COLO668 (cell line): ENCODE measurements at regions not wholly inside any gene's neighbourhood (a gene's known extent, or its start where the extent isn't known, plus 50 kb on each side); places are given as distances from the start of the nearest gene placed in this dataset.
"Not testable (repeated sequence)": the region's sequence is repeated elsewhere in the genome, so short reads cannot be mapped to it uniquely, and the experiment has no call there.

ENCODE experiments used
- DNase-seq: peaks from one replicate; lab custom pipeline; 2025; ENCODE audit not compliant: unreplicated experiment; lab: John Stamatoyannopoulos, UW

DNA sequence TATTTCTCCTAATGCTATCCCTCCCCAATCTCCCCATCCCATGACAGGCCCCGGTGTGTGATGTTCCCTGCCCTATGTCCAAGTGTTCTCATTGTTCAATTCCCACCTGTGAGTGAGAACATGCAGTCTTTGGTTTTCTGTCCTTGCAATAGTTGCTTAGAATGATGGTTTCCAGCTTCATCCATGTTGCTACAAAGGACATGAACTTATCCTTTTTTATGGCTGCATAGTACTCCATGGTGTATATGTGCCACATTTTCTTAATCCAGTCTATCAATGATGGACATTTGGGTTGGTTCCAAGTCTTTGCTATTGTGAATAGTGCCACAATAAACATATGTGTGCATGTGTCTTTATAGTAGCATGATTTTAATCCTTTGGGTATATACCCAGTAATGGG is 51.3 kb upstream of the RIOK2 start:
- not testable (repeated sequence) for DNase-seq

DNA sequence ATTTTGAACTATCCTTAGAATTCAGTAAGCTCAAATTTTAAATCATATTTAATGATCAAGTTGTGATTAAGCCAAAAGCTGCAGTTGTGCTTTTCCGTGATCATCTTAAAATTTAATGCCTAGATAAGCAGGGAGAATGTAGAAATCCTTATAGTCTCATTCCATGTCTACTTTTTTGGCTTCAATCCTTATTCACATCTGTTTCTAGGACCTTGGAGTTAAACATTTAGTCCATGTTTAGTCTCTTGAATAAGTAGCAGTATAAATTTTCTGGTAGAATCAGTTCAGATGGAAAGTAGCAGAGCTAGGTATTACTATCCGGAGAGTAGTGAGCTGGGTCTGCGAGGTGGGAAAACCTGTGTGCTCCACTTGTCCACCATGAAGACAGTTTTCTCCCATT is 59.3 kb upstream of the RIOK2 start:
- no peak for DNase-seq

DNA sequence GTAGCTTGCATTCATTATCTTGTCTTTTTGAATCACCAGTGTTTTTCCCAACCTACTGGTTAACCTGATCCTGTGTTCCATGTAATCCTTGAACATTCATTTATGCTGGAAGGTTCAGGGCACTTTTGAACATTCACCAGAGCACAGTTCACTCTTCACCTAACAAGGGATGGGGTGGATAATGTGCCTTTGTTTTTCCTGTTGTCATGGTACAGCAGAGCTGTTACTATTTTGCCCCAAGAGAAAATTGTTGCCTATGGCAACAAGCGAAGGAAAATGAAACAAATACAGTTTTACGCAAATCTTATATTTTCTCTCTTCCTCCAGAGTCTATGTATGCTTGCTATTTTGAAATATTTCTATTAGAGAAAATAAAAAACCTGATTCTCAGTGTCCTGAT is 60.3 kb upstream of the RIOK2 start:
- DNase-seq = no peak

DNA sequence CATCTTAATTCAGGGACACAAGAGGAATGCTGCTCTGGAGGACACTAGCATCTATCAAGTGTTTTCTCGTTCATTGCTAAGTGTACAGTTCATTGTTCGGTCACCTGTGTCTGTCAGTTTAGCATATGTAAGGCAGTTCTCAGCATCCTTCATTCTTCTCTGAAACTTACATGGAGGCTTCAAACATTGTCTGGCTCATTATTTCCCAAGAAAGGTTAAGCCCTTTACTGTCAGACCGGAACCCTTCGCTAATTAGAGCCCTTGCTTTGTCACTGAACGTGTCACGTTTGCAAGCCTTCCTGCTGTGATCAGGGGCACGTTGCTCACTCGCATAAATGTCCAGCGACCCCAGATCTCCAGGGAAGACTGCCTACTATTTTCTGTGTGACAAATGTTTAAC is 62.3 kb upstream of the RIOK2 start:
- no peak for DNase-seq

DNA sequence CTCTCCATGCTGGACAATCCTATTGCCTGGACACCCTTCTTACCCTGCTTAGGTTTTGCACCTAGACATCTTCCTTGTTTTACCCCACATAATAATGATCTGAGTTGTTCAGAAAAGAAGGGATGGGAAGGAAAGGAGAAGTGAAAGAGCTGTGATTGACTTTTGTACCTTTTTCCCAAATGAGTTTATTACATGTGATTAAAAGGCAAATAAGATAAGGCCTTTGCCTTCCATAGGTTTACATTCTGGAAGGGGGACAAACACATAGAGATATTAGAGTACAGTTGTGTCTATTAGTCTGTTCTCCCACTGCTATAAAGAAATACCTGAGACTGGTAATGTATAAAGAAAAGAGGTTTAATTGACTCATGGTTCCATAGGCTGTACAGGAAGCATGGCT is 67.1 kb upstream of the RIOK2 start:
- DNase-seq = no peak

DNA sequence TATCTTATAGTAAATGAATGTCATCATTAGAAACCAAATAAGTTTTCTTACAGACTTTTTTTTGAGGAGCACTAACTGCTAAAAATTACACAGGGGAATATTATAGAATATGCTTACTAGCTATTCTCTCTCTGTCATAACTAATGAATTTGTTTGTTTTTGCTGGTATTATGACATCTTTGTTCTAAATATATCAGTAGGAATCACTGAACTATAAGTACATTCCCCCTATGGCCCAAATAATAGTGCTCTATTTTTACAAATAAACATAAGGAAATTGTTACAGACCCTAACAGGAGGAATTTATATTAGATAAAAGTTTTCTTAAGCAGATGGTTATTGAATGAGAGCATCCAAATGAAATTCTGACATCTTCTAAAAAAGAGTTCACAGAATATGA is 83.0 kb upstream of the RIOK2 start:
- no peak for DNase-seq

DNA sequence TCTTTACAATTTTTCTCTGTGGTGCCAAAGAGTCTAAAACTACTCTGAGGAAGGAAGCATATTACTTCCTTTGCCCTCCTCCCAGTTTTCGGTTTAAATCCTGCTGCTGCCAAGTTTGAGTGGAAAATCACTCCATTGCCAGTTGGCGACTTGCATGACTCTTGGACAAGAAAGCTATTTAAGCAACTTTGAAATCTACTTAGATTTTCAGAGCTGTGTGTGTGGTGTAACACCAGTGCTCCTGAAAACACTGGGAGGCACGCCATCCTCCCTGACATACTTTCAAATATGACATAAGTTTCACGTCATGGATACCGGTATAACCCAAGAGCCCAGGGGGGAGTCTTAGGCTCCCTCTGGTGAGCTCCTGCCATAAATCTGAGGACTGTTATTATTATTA is 83.5 kb upstream of the RIOK2 start:
- no peak for DNase-seq

DNA sequence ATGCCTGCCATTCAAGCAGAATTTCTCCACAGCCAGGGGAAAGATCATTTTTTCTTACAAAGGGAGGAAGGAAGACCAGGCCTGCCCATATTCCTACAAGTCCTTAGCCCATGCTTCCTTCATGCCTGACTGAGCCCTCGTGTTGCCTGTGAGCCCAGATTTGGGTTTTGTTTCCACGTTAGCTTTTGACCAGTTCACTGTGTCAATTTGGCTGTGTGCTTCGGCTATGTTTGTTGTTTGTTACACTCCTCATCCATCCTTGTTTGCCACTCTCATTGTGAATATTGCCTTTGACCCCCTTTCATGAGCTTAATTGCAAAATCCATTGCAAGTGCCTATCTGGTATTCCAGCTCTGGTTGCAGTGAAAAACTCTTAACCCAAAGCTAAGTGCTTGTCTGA is 84.7 kb upstream of the RIOK2 start:
- DNase-seq = no peak

DNA sequence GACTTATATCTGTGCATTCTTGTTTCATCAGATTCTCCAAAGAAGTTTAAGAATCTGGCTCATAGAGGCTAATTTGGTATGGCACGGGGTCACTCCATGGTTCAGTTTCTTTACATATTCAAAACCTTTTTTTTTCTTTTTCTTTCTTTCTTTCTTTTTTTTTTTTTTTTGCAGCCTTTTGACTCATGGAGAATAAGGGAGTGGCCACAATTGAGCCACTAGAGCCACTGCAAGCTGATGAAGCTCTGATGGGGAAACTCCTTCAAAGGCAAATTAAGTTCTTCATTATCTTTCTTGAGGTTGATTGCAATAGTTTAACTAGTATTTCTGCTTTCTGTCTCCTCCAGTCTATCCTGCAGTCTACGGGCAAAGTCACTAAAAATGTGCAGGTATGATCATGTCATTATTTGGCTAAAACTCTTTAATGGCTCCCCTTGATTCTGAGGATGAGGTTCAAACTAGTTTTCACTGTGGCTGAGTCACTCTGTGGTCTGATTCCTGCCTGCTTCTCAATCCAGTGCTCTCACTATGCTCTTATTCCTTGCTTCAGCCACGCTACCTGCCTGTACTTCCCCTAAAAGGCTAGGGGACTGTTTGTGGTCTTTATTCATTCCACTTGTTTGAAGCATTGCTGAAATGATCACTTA is 93.5 kb upstream of the RIOK2 start:
- DNase-seq = no peak

DNA sequence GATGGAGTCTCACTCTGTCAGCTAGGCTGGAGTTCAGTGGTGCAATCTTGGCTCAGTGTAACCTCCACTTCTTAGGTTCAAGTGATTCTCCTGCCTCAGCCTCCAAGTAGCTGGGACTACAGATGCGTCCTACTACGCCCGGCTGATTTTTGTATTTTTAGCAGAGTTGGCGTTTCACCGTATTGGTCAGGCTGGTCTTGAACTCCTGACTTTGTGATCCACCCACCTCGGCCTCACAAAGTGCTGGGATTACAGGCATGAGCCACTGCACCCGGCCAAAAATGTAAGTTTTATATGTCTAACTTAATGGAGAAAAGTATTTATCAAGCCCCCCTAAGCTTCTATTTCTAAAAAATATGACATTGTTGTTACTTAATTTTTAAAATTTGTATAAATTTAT is 98.2 kb upstream of the RIOK2 start:
- no peak for DNase-seq

DNA sequence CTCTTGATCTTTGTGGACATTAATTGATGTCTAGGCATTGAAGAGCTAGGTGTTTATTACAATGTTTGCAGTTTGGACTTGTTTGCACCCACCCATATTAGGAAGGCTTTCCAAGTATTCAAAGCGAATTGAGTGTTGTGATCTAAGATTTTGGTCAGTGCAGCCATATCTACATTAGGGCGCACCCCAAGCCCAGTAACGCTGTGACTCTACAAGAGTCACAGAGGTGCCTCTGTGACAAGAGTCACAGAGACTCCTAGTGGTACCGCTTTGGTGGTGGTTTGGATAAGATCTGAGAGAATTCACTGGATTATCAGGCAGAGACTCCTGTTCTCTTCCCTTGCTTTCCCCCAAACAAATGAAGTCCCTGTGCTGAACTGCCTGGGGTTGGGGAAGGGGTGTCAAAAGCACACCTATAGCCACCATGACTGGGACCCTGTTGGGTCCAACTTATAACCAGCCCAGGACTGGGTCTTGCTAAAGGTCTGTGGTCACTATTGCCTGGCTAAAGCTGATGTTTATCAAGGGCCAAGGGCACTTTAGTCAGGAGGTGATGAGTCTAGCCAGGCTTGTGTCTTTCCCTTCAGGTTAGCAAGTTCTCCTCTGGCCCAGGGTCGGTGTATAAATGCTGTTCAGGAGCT is 114.1 kb upstream of the RIOK2 start:
- no peak for DNase-seq

DNA sequence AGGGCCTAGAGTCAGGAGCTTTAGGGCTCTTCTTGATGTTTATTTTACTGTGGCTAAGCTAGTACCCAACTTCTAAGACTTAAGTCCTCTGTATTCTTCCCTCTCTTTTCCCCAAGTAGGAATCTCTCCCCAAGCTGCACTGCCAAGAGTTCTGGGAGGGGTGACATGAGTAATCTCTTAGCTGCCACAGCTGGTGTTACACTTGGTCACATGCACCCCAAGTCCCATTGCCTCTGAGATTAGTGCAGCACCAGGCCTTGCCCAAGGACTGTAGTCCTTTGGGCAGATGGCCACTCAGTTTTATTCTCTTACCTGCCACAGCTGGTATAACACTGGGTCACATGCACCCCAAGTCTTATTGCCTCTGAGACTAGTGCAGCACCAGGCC is 114.7 kb upstream of the RIOK2 start:
- DNase-seq = no peak

DNA sequence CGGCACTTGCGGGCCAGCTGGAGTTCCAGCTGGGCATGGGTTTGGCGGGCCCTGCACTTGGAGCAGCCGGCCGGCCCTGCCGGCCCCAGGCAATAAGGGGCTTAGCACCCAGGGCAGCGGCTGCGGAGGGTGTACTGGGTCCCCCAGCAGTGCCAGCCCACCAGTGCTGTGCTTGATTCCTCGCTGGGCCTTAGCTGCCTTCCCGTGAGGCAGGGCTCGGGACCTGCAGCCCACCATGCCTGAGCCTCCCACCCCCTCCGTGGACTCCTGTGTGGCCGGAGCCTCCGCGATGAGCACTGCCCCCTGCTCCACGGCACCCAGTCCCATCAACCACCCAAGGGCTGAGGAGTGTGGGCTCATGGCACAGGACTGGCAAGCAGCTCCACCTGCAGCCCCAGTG is 118.1 kb upstream of the RIOK2 start:
- DNase-seq = not testable (repeated sequence)

DNA sequence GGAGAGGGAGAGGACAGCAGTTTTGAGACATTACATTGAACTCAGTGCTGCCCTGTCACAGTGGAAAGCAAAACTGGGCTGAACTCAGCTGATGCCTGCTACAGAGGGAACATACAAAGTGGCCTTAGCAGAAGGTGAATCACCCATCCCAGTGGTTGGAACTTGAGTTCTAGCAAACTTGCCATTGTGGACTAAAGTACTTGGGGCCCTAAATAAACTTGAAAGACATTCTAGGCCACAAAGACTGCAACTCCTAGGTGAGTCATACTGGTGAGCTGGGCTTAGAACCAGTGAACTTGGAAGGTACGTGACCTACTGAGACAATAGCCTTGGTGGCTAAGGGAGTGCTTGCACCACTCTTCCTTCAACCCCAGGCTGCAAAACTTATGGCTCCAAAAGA is 155.7 kb upstream of the RIOK2 start:
- DNase-seq = no peak

DNA sequence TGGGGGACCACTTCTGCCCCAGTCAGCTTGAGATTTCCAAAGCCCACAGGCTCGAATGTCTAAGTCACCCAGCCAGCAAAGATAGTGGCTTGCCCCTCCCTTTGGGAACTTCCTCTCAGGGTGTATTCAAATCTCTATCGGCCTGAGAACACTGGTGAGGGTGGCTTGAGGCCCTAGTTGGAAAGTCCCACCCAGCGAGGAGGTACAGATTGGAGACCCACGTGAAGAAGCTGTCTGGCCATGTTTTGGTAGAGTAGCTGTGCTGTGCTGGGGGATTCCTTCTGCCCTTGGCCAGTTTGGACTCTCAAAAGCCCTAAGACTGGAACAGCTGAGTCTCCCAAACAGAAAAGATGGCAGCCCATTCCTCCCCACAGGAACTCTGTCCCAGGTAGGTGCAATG is 172.7 kb upstream of the RIOK2 start:
- DNase-seq = no peak

DNA sequence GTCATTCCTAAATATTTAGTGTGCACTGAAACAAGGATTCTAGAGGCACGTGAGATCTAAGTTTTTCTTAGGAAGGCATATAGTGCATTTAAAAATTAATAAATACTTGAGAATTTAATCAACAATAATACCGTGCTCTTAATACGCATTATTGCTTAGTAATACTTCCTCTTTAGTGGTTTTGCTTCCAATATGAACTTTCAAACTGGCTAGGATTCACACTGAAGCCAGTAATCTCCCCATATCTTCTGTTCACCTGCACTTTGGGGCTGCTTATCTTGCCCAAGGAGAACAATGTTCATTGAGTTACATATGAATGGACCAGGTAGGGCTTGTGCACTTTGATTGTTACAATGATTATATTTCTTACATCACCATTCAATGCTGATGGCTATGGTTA is 180.5 kb upstream of the RIOK2 start:
- DNase-seq = no peak

DNA sequence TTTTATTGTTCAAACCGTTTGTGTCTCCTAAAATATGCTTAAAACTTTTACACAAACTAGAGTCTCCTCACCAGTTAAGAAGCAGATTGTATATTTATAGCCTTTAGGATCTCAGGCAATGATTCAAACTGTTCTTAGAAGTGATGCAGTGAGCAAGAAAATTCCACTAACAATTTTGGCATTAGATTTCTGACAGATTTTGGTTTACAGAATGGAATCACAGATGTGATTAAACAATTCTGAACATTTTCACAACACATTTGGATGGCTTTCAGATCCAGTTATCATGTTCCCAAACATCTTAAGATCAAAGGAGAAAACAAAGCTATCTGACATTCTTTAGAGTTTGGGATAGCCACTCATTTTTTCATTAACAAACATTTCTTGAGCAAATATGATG is 181.7 kb upstream of the RIOK2 start:
- DNase-seq = no peak

DNA sequence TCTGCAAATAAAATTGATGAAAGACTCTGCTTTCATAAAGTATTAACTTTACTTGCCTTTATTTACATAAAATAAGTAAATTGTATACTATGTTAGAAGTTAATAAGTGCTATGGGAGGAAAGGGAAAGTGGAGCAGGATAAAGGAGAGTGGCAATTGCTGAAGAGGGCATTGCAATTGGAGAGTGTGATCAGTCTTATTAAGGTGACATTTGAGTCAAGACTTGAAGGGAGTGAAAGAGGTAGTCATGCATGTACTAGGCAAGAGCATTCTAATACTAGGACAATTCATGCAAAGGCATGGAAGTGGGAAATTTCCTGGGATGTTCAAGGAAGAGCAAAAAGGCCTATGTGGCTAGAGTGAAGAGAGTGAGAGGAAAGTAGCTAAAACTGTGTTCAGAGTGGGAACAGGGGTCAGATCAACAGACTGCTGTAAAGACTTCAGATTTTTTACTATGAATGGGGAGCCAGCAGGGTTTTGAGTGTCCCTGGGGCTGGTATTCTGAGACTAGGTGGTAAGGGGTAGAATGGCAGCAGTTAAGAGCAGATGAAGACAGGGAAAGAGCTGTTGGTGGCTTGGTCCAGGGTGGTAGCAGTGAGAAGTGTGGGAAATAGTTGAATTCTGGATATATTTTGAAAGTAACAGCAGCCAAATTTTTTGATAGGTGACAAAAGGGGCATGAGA is 182.3 kb upstream of the RIOK2 start:
- no peak for DNase-seq

DNA sequence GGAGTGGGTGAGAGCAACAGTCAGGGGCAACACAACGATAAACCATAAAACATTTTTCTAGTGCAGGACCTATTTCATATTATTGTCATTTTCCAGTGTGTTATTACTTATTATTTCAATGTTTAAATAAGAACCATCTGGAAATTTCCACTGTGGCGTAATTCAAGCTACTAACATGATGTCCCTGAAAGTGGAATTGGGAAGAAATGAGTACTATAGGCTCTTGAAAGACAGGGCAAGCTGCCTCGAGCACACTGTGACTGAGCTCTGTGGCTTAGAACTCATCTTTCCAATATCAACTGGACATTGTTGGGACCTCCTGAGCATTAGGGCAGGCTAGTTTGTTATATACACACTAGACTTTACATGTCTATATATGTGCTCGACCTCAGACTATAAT is 182.9 kb upstream of the RIOK2 start:
- DNase-seq = no peak

DNA sequence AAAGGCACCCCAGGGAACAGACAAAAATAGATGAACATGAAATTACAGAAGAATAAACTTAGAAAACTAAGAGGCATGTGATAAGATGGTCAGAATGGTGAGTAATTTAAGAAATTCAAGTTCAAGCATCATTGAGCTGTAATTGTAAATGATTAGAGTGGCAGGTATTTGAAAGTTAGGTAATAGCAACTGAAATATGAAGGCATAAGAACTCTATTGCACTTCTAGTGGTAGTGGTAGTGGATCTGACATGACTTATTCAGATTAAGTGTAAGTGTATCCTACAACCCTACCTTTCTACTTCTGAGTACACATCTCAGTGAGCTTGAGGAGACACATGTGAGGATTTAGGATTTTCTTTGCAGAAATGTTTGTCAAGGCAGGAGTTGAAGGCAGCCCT is 192.9 kb upstream of the RIOK2 start:
- DNase-seq = no peak

DNA sequence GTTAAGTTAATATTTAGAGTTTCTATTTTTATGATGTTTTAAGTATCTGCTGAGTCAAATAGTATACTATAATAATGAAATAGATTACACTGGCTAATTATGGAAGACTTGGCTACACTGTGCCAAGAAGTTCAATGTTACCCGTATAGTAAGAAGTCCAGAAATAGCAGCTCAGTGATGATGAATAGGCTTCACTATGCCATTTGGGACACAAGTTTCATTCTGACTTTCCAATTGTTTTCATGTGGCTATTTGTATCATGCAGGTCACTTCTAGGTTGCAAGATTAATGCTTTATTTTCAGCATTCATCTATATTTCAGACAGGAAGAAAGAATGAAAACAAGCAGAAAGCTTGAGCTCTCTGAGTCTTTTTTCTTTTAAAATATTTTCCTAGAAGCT is 194.5 kb upstream of the RIOK2 start:
- no peak for DNase-seq

DNA sequence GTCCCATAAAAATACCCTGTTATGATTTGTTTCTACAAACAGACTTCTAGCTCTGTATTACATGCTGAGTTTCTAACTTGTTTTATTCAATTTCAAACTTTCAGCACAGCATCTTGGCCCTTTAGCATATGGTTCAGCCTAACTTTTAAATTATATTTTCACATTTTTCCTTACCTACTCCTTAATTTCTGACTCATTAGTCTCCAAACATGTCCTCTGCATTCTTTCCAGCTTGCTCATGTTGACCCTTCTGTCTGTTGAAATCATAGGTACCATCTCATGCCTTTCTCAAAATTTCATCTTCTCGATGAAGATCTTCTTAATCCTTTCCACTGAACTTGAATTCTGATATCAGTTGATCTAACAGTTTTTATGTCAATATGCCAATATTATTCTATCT is 200.9 kb upstream of the RIOK2 start:
- DNase-seq = no peak

DNA sequence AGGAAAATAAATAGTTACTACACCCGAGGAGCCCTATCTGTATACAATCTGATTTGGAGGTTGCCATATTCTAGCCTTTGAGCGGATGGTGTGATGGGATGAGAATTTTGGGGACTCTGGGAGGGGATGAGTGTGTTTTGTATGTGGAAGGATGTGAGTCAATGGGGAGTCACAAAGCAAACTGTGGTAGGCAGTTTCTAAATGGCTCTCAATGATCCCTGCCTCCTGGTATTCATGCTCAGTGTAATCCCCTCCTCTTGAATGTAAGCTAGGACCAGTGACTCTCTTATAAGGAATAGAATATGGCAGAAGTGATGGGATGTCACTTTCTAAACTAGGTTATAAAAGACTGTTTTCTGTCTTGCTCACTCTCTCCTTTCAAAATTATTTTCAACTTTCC is 205.7 kb upstream of the RIOK2 start:
- no peak for DNase-seq
